SK-N-SH treated with all-trans-retinoic acid at 6 μM for 48 hours (cell line): ENCODE measurements at regions not wholly inside any gene's neighbourhood (a gene's known extent, or its start where the extent isn't known, plus 50 kb on each side); places are given as distances from the start of the nearest gene placed in this dataset.

Experiments
- ATAC-seq: fragments of 200-7000 bp; cut with Tn5 transposase; 3 replicates; pipeline ENCODE4 v1.9.1; 2020; ENCODE audit warnings: mild to moderate bottlenecking, moderate library complexity
- ARNTL ChIP-seq: fragments of 450-650 bp; formaldehyde crosslinking; IDR thresholded peaks from 2 replicates; pipeline ENCODE4 v1.5.0; 2020; ENCODE audit warnings: low read depth, mild to moderate bottlenecking, moderate library complexity, borderline replicate concordance
- BACH2 ChIP-seq: fragments of 250-450 bp; sonication (Bioruptor Pico); IDR thresholded peaks from 2 replicates; pipeline ENCODE4 v1.9.0; 2021; ENCODE audit warnings: mild to moderate bottlenecking, borderline replicate concordance
- CREB5 ChIP-seq: fragments of 250-450 bp; sonication (Bioruptor Pico); IDR thresholded peaks from 2 replicates; pipeline ENCODE4 v1.5.1; 2020; ENCODE audit warnings: low read depth, mild to moderate bottlenecking, moderate library complexity
- CSRNP3 ChIP-seq: fragments of 250-450 bp; sonication (Bioruptor Pico); IDR thresholded peaks from 2 replicates; pipeline ENCODE4 v1.5.1; 2021; ENCODE audit warnings: mild to moderate bottlenecking, moderate library complexity
- ESRRG ChIP-seq: fragments of 250-450 bp; sonication (Bioruptor Pico); IDR thresholded peaks from 2 replicates; pipeline ENCODE4 v1.6.1; 2021; ENCODE audit warnings: mild to moderate bottlenecking
- OSR1 ChIP-seq: fragments of 250-450 bp; sonication (Bioruptor Pico); IDR thresholded peaks from 2 replicates; pipeline ENCODE4 v1.8.0; 2022; ENCODE audit warnings: moderate library complexity, mild to moderate bottlenecking, inconsistent platforms
- PATZ1 ChIP-seq: fragments of 250-450 bp; sonication (Bioruptor Pico); IDR thresholded peaks from 2 replicates; pipeline ENCODE4 v1.8.0; 2020; ENCODE audit warnings: mild to moderate bottlenecking, moderate library complexity, borderline replicate concordance
- POU6F1 ChIP-seq: fragments of 250-450 bp; sonication (Bioruptor Pico); IDR thresholded peaks from 2 replicates; pipeline ENCODE4 v1.8.0; 2021; ENCODE audit warnings: low read depth, mild to moderate bottlenecking, moderate library complexity, borderline replicate concordance
- PPARA ChIP-seq: fragments of 250-450 bp; sonication (Bioruptor Pico); IDR thresholded peaks from 2 replicates; pipeline ENCODE4 v1.5.0; 2020; ENCODE audit warnings: mild to moderate bottlenecking, borderline replicate concordance
- RARB ChIP-seq: fragments of 250-450 bp; sonication (Bioruptor Pico); IDR thresholded peaks from 2 replicates; pipeline ENCODE4 v1.8.0; 2021; ENCODE audit warnings: mild to moderate bottlenecking, moderate library complexity
- SNAI2 ChIP-seq: fragments of 250-450 bp; sonication (Bioruptor Pico); IDR thresholded peaks from 2 replicates; pipeline ENCODE4 v1.5.0; 2020; ENCODE audit warnings: mild to moderate bottlenecking, moderate library complexity
- TCF4 ChIP-seq: fragments of 250-450 bp; sonication (Bioruptor Pico); IDR thresholded peaks from 2 replicates; pipeline ENCODE4 v1.8.0; 2021; ENCODE audit warnings: mild to moderate bottlenecking, moderate library complexity, borderline replicate concordance
- TOX ChIP-seq: fragments of 250-450 bp; sonication (Bioruptor Pico); IDR thresholded peaks from 2 replicates; pipeline ENCODE4 v1.8.0; 2021; ENCODE audit warnings: mild to moderate bottlenecking, moderate library complexity, borderline replicate concordance
- TSHZ2 ChIP-seq: fragments of 250-450 bp; sonication (Bioruptor Pico); IDR thresholded peaks from 2 replicates; pipeline ENCODE4 v1.5.0; 2020; ENCODE audit warnings: mild to moderate bottlenecking, moderate library complexity
- ZC3H10 ChIP-seq: fragments of 250-450 bp; sonication (Bioruptor Pico); IDR thresholded peaks from 2 replicates; pipeline ENCODE4 v1.5.1; 2021; ENCODE audit warnings: mild to moderate bottlenecking, moderate library complexity
- ZFP3 ChIP-seq: fragments of 250-450 bp; sonication (Bioruptor Pico); IDR thresholded peaks from 2 replicates; pipeline ENCODE4 v1.5.0; 2020; ENCODE audit warnings: mild to moderate bottlenecking, moderate library complexity
- ZFP30 ChIP-seq: fragments of 450-650 bp; formaldehyde crosslinking; IDR thresholded peaks from 2 replicates; pipeline ENCODE4 v1.5.0; 2022; ENCODE audit warnings: mild to moderate bottlenecking, moderate library complexity
- ZNF565 ChIP-seq: fragments of 450-650 bp; formaldehyde crosslinking; conservative IDR thresholded peaks from 2 replicates; pipeline ENCODE4 v1.5.0; 2020; ENCODE audit warnings: low read depth, mild to moderate bottlenecking, moderate library complexity
- ZNF8 ChIP-seq: fragments of 450-650 bp; formaldehyde crosslinking; IDR thresholded peaks from 2 replicates; pipeline ENCODE4 v1.5.0; 2020; ENCODE audit warnings: mild to moderate bottlenecking, moderate library complexity

- TF ChIP-seq PPARA (no peak), ZNF8 (CRISPR knock-in tag) (no peak), ZC3H10 (CRISPR knock-in tag) (no peak), PATZ1 (CRISPR knock-in tag) (no peak), RARB (CRISPR knock-in tag) (no peak)
- ATAC-seq, result no peak
These were observed 353.6 kb upstream of the TRIB2 start for GRCh38 chr2:12363138-12363537.

GRCh38 chr2:12363569-12363968 is 353.2 kb upstream of the TRIB2 start:
- ATAC-seq, result no peak
- TF ChIP-seq CSRNP3 (CRISPR knock-in tag), result no peak
- TF ChIP-seq ZNF565 (CRISPR knock-in tag), result no peak
- no peak for TF ChIP-seq ZC3H10 (CRISPR knock-in tag)
- no peak for TF ChIP-seq ESRRG (CRISPR knock-in tag)
- no peak for TF ChIP-seq ZFP30 (CRISPR knock-in tag)
- no peak for TF ChIP-seq RARB (CRISPR knock-in tag)
- no peak for TF ChIP-seq PATZ1 (CRISPR knock-in tag)
- no peak for TF ChIP-seq PPARA
- no peak for TF ChIP-seq CREB5 (CRISPR knock-in tag)
- TF ChIP-seq ARNTL (CRISPR knock-in tag), result no peak
- no peak for TF ChIP-seq POU6F1 (CRISPR knock-in tag)
- TF ChIP-seq BACH2 (CRISPR knock-in tag), result no peak
- no peak for TF ChIP-seq TCF4
- TF ChIP-seq TOX (CRISPR knock-in tag), result no peak
- TF ChIP-seq SNAI2, result no peak
- no peak for TF ChIP-seq TSHZ2
- no peak for TF ChIP-seq OSR1 (CRISPR knock-in tag)

GRCh38 chr2:12369566-12369965 is 347.2 kb upstream of the TRIB2 start:
- no peak for ATAC-seq
- no peak for TF ChIP-seq CREB5 (CRISPR knock-in tag)
- no peak for TF ChIP-seq RARB (CRISPR knock-in tag)
- TF ChIP-seq TOX (CRISPR knock-in tag), result no peak
- TF ChIP-seq POU6F1 (CRISPR knock-in tag), result no peak
- no peak for TF ChIP-seq SNAI2
- no peak for TF ChIP-seq ZFP3 (CRISPR knock-in tag)
- TF ChIP-seq BACH2 (CRISPR knock-in tag), result no peak
- no peak for TF ChIP-seq ESRRG (CRISPR knock-in tag)
- TF ChIP-seq CSRNP3 (CRISPR knock-in tag), result no peak
